PC-9 (cell line): ENCODE measurements at regions not wholly inside any gene's neighbourhood (a gene's known extent, or its start where the extent isn't known, plus 50 kb on each side); places are given as distances from the start of the nearest gene placed in this dataset.

ENCODE experiments used
- BruUV-seq: library from RNA; stranded (reverse); fragments of 400-500 nt; replicated peaks from 2 replicates; lab custom pipeline; 2021; lab: Mats Ljungman, UMichigan
- CTCF ChIA-PET: fragments of 300-600 bp; sonication (Branson Sonifier 250); formaldehyde crosslinking; loops from one replicate; lab custom pipeline; 2022; ENCODE audit warnings: antibody characterized with exemption; lab: Charles Lee
- POLR2A ChIA-PET: fragments of 300-600 bp; sonication (Branson Sonifier 250); formaldehyde crosslinking; loops from one replicate; lab custom pipeline; 2022; ENCODE audit warnings: antibody characterized with exemption; ENCODE audit not compliant: unreplicated experiment; lab: Charles Lee
- DNase-seq, 2 experiments: peaks; one replicate each; pipeline versions ENCODE4 v3.0.0 to v3.0.0-alpha.2; 2015 to 2022; ENCODE audit warnings: mixed read lengths in 1 of 2
- H2AFZ ChIP-seq: fragments of 200-600 bp; sonication (generic); 2 replicates; pipeline ENCODE4 v1.8.1; 2017; ENCODE audit warnings: antibody characterized with exemption
- H3F3A ChIP-seq: fragments of 200-600 bp; sonication (generic); 2 replicates; pipeline ENCODE4 v1.8.1; 2017; ENCODE audit warnings: antibody characterized with exemption, mild to moderate bottlenecking, low read depth; ENCODE audit not compliant: insufficient read depth
- H3K27ac ChIP-seq: fragments of 200-600 bp; sonication (generic); 2 replicates; pipeline ENCODE4 v1.6.1; 2016; ENCODE audit warnings: mixed run types
- H3K27me3 ChIP-seq: fragments of 200-600 bp; sonication (generic); 2 replicates; pipeline ENCODE4 v1.6.1; 2016; ENCODE audit warnings: low read depth, mixed run types; ENCODE audit not compliant: insufficient read depth
- H3K36me3 ChIP-seq: fragments of 200-600 bp; sonication (generic); 2 replicates; pipeline ENCODE4 v1.6.1; 2016; ENCODE audit warnings: low read depth, mixed run types
- H3K4me1 ChIP-seq: fragments of 200-600 bp; sonication (generic); replicated peaks from 2 replicates; pipeline ENCODE4 v1.6.1; 2016; ENCODE audit warnings: mixed run types; ENCODE audit not compliant: insufficient read depth
- H3K4me2 ChIP-seq: fragments of 200-600 bp; sonication (generic); 2 replicates; pipeline ENCODE4 v1.6.1; 2017; ENCODE audit warnings: mixed run types
- H3K4me3 ChIP-seq: fragments of 200-600 bp; sonication (generic); 2 replicates; pipeline ENCODE4 v1.6.1; 2016; ENCODE audit warnings: mixed run types
- H3K79me2 ChIP-seq: fragments of 200-600 bp; sonication (generic); 2 replicates; pipeline ENCODE4 v1.6.1; 2017; ENCODE audit warnings: low read depth, mixed run types
- H3K9me2 ChIP-seq: fragments of 200-600 bp; sonication (generic); 2 replicates; pipeline ENCODE4 v1.8.1; 2017; ENCODE audit warnings: mild to moderate bottlenecking; ENCODE audit not compliant: insufficient read depth
- H3K9me3 ChIP-seq: fragments of 200-600 bp; sonication (generic); 2 replicates; pipeline ENCODE4 v1.8.1; 2016; ENCODE audit warnings: low read depth; ENCODE audit not compliant: insufficient read depth
- H4K20me1 ChIP-seq: fragments of 200-600 bp; sonication (generic); 2 replicates; pipeline ENCODE4 v1.8.1; 2017; ENCODE audit not compliant: insufficient read depth
- EZH2 ChIP-seq: fragments of 200-600 bp; sonication (generic); IDR thresholded peaks from 2 replicates; pipeline ENCODE4 v1.8.0; 2017; ENCODE audit warnings: antibody characterized with exemption, low read depth
- intact Hi-C: fragments of 100-400 bp; cut with micrococcal nuclease; formaldehyde crosslinking; loops from one replicate; pipeline ENCODE4 v1.10.0; 2022; ENCODE audit not compliant: unreplicated experiment
- TF ChIP-seq, protein P1 (sequence below): fragments of 200-600 bp; sonication (generic); conservative IDR thresholded peaks from 2 replicates; pipeline ENCODE4 v1.6.1; 2017; ENCODE audit warnings: mixed run types, antibody characterized with exemption, mild to moderate bottlenecking, moderate library complexity

DNA sequence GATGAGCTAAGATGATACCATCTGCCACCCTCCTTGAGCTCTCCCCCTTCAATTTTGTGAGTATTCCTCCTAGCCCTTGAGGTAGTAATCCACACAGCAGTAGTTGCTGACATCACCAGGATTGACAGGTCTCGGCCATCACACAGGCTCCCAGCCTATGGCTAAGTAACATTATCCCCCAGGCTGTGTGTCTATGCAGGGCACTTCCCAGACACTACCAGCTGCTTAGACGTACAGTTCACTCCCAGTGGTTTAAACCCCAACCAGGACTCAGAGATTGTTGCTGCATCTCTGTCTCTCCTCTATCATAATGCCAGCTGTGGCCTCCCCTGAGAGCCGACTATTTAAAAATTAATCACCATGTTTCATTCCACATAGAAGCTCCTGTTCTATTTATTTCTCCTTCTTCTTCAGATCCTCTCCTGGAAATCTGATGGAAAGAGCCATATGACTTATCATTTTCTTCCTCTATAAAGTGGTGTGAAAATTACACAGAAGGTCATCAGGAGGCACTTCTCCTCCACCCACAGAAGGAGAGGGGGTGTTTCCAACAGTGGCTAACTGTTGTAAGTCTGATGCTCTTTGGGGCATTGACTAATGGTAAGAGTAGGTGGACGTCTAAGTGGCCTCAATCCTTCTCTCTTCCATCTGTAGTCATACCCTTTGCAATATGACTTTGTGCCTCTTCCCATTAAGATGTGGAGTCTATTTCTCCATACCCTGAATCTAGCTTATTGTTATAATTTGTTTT is 396.3 kb downstream of the SETD4 start:
- CTCF ChIA-PET: no interaction called here
- intact Hi-C loops: no loop called here

DNA sequence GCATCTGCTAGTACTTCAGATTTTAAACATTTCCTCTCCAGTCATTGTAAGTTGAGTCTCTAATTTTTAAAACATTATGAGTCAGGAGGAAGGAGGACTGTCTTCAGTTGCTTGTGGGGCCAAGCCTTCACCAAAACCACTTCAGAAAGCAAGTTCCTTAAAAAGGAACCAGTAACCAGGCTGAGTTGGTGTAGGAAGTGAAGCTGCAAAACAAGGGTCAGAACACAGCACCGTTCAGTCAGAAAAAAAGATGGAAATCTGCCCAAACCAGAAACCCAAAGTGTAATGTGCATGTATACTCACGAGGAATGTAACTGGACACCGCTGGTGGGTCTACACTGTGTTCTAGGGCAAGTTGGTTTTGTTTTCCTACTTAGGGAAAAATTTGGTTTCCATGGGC is 402.1 kb downstream of the SETD4 start:
- Histone ChIP-seq H3K4me1 (no peaks in the 10 kb centered on the region), H3K4me3 (no peak overlapping the region), H3K27me3 (no peaks in the 10 kb centered on the region), H2AFZ (no peak overlapping the region), H3K9me2 (no peaks in the 10 kb centered on the region), H3K27ac (no peak overlapping the region), H3K79me2 (no peaks in the 10 kb centered on the region), H3K36me3 (no peaks in the 10 kb centered on the region), H3F3A (no peaks in the 10 kb centered on the region), H4K20me1 (no peaks in the 10 kb centered on the region), H3K9me3 (no peaks in the 10 kb centered on the region), H3K4me2 (no peak overlapping the region)
- BruUV-seq: no TSS peak
- peak in 1 of 2 experiments; percentile 16 for DNase-seq
- intact Hi-C loops: no loop called here
- no peak for TF ChIP-seq EZH2
- TF ChIP-seq, protein P1, sequence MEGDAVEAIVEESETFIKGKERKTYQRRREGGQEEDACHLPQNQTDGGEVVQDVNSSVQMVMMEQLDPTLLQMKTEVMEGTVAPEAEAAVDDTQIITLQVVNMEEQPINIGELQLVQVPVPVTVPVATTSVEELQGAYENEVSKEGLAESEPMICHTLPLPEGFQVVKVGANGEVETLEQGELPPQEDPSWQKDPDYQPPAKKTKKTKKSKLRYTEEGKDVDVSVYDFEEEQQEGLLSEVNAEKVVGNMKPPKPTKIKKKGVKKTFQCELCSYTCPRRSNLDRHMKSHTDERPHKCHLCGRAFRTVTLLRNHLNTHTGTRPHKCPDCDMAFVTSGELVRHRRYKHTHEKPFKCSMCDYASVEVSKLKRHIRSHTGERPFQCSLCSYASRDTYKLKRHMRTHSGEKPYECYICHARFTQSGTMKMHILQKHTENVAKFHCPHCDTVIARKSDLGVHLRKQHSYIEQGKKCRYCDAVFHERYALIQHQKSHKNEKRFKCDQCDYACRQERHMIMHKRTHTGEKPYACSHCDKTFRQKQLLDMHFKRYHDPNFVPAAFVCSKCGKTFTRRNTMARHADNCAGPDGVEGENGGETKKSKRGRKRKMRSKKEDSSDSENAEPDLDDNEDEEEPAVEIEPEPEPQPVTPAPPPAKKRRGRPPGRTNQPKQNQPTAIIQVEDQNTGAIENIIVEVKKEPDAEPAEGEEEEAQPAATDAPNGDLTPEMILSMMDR: no peak
- ChIA-PET POLR2A (no interaction called here), CTCF (no interaction called here)

More for the DNA sequence above, 396.3 kb downstream of the SETD4 start:
- no peaks in the 10 kb centered on the region for H3K79me2 ChIP-seq
- H3K36me3 ChIP-seq: no peaks in the 10 kb centered on the region
- H3K9me2 ChIP-seq: no peaks in the 10 kb centered on the region
- TF ChIP-seq EZH2: no peak
- TF ChIP-seq, protein P1: no peak
- H3K4me3 ChIP-seq: no peak overlapping the region
- no peaks in the 10 kb centered on the region for H3K9me3 ChIP-seq
- H3K27ac ChIP-seq: no peak overlapping the region
- DNase-seq: no peak
- 0 out of 2 replicates have a peak, but pooled peaks cover 4% of the 10 kb centered on the region for H3F3A ChIP-seq
- BruUV-seq: no TSS peak
- POLR2A ChIA-PET: interaction anchor here (0.6 to 0.8 kb wide), 5 partner anchors 16 to 372 kb away, joined by 3 to 8 read pairs (median 5); no protein-coding TSS in a partner anchor
- H4K20me1 ChIP-seq: no peaks in the 10 kb centered on the region
- H3K4me2 ChIP-seq: no peak overlapping the region
- peaks cover 8% of the 10 kb centered on the region; the same call in 1 of the 2 replicates for H3K4me1 ChIP-seq
- H3K27me3 ChIP-seq: no peaks in the 10 kb centered on the region
- no peak overlapping the region for H2AFZ ChIP-seq

DNA sequence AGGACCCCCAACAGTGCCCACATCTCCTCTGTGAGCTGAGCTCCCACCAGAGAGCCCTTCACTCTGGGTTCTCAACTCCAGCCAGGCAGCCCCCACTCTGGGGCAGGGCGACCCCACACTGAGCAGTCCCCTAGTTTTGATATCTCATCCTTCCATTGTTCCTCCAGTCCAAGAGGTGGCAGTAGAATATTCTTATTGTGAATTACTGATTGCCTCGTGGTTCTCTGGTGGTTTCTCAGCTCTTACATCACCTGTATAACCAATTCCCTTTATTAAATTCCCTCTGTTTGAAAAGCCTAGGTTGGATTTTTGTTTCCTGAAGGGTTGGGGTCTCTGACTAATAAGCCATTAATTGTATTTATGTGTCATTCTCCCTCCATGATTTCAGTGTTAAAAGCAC is 407.5 kb downstream of the SETD4 start:
- CTCF ChIA-PET: no interaction called here
- POLR2A ChIA-PET: no interaction called here
- TF ChIP-seq EZH2: no peak

More for the DNA sequence above, 407.5 kb downstream of the SETD4 start:
- BruUV-seq: no TSS peak
- H3K27ac ChIP-seq: no peak overlapping the region
- H4K20me1 ChIP-seq: no peaks in the 10 kb centered on the region
- intact Hi-C loops: no loop called here
- no peaks in the 10 kb centered on the region for H3F3A ChIP-seq
- no peaks in the 10 kb centered on the region for H3K9me2 ChIP-seq
- no peaks in the 10 kb centered on the region for H3K9me3 ChIP-seq
- no peaks in the 10 kb centered on the region for H3K27me3 ChIP-seq
- no peak for DNase-seq
- H3K4me3 ChIP-seq: no peak overlapping the region
- no peaks in the 10 kb centered on the region for H3K79me2 ChIP-seq
- H3K36me3 ChIP-seq: no peaks in the 10 kb centered on the region
- no peak overlapping the region for H3K4me2 ChIP-seq
- no peaks in the 10 kb centered on the region for H3K4me1 ChIP-seq
- no peak overlapping the region for H2AFZ ChIP-seq
